ENCODE measurements at regions not wholly inside any gene's neighbourhood (a gene's known extent, or its start where the extent isn't known, plus 50 kb on each side); places are given as distances from the start of the nearest gene placed in this dataset.
"Not testable (repeated sequence)": the region's sequence is repeated elsewhere in the genome, so short reads cannot be mapped to it uniquely, and the experiment has no call there.

- DNase-seq, result no peak
Observed at GRCh38 chr1:14420686-14421085, 177.8 kb upstream of the KAZN start.

GRCh38 chr1:14421295-14421976, 177.0 kb upstream of the KAZN start:
- no peak for DNase-seq

GRCh38 chr1:14421977-14422609, 176.4 kb upstream of the KAZN start:
- DNase-seq, result no peak

GRCh38 chr1:14424325-14425002, 174.0 kb upstream of the KAZN start:
- no peak for DNase-seq

GRCh38 chr1:14426854-14427253, 171.6 kb upstream of the KAZN start:
- no peak for DNase-seq

GRCh38 chr1:14429577-14429976, 168.9 kb upstream of the KAZN start:
- DNase-seq, result no peak

- not testable (repeated sequence) for DNase-seq
Observed at GRCh38 chr1:14432728-14433127, 165.8 kb upstream of the KAZN start.

GRCh38 chr1:14435368-14436023, 163.0 kb upstream of the KAZN start:
- DNase-seq, result no peak

GRCh38 chr1:14437417-14437918, 161.0 kb upstream of the KAZN start:
- DNase-seq, result no peak

- no peak for DNase-seq
Observed at GRCh38 chr1:14438127-14438769, 160.2 kb upstream of the KAZN start.

- no peak for DNase-seq
Observed at GRCh38 chr1:14439015-14439414, 159.5 kb upstream of the KAZN start.

- no peak for DNase-seq
Observed at GRCh38 chr1:14440166-14440565, 158.3 kb upstream of the KAZN start.

- no peak for DNase-seq
Observed at GRCh38 chr1:14440731-14441130, 157.8 kb upstream of the KAZN start.

- DNase-seq, result no peak
Observed at GRCh38 chr1:14441302-14441741, 157.2 kb upstream of the KAZN start.

- DNase-seq, result no peak
Observed at GRCh38 chr1:14442669-14443068, 155.8 kb upstream of the KAZN start.

GRCh38 chr1:14443164-14443787, 155.2 kb upstream of the KAZN start:
- DNase-seq, result no peak

GRCh38 chr1:14451217-14451616, 147.3 kb upstream of the KAZN start:
- DNase-seq, result no peak

- DNase-seq, result no peak
Observed at GRCh38 chr1:14452551-14452950, 145.9 kb upstream of the KAZN start.

- no peak for DNase-seq
Observed at GRCh38 chr1:14460173-14460572, 138.3 kb upstream of the KAZN start.

- DNase-seq, result no peak
Observed at GRCh38 chr1:14462851-14463250, 135.6 kb upstream of the KAZN start.

GRCh38 chr1:14466006-14466405, 132.5 kb upstream of the KAZN start:
- no peak for DNase-seq

- no peak for DNase-seq
Observed at GRCh38 chr1:14467112-14467511, 131.4 kb upstream of the KAZN start.

Data from COR-L47 (cell line).